ENCODE measurements at regions not wholly inside any gene's neighbourhood (a gene's known extent, or its start where the extent isn't known, plus 50 kb on each side); places are given as distances from the start of the nearest gene placed in this dataset.

DNA sequence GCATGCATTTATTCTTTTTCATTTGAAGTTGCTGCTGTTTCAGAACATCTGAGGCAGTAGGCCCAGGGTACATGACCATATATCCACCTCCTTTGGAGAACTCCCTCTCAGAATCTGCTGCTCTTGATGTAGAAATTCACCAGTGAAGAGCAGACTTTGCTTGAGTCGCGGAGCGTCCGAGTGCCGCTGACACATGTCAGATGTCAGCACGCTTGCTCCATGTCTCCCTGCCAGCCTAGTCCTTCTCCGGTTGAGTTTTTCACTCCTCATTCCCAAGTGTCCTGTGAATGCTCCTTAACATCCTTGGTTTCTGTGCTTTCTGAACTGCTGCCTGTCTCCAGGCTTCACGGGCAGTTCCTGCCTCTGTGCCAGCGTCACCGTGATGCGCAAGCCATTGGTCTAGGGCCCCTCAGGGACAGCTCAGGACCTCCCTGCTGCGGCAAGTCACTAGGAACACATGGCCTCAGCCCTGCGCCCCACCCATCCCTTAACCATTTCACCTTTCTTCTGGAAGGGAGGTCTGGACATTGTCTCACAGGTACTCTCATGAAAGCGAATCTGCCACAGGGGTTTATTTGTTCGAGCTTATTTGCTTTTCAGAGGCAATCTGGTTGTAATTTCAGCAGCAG lies 93.1 kb upstream of the RBPJ start:
- TF ChIP-seq CTCF (IDR thresholded peaks at IDR 0.05; ENCODE audit: poor library complexity) (no peak), EZH2 (IDR thresholded peaks at IDR 0.05; ENCODE audit: borderline replicate concordance) (no peak), EZH2phosphoT487 (IDR thresholded peaks at IDR 0.05; ENCODE audit: low read depth, severe bottlenecking, unreplicated experiment) (no peak)

All from hepatocyte (in vitro differentiated cells).